ENCODE measurements at regions not wholly inside any gene's neighbourhood (a gene's known extent, or its start where the extent isn't known, plus 50 kb on each side); places are given as distances from the start of the nearest gene placed in this dataset.

DNA sequence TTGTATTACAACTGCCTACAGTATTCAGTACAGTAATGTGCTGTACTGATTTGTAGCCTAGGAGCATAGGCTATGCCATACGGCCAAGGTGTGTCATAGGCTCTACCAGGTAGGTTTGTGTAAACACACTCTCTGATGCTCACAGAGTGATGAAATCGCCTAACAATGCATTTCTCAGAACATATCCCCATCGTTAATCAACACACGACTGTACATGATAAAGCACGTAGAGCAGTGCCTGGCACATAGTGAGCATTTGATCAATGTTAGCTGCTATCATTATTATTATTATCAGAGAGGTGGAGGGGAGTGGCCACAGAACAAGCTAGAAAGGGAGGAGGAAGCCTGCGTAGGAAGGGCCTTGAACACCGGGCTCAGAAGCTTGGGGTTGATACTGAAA is 81.1 kb upstream of the LHX1 start:
- TF ChIP-seq CTCF (IDR thresholded peaks at IDR 0.05) (no peak), POLR2A (IDR thresholded peaks at IDR 0.05) (no peak), EP300 (IDR thresholded peaks at IDR 0.05) (no peak)
